ENCODE measurements at regions not wholly inside any gene's neighbourhood (a gene's known extent, or its start where the extent isn't known, plus 50 kb on each side); places are given as distances from the start of the nearest gene placed in this dataset.
"Not testable (repeated sequence)": the region's sequence is repeated elsewhere in the genome, so short reads cannot be mapped to it uniquely, and the experiment has no call there.

DNA sequence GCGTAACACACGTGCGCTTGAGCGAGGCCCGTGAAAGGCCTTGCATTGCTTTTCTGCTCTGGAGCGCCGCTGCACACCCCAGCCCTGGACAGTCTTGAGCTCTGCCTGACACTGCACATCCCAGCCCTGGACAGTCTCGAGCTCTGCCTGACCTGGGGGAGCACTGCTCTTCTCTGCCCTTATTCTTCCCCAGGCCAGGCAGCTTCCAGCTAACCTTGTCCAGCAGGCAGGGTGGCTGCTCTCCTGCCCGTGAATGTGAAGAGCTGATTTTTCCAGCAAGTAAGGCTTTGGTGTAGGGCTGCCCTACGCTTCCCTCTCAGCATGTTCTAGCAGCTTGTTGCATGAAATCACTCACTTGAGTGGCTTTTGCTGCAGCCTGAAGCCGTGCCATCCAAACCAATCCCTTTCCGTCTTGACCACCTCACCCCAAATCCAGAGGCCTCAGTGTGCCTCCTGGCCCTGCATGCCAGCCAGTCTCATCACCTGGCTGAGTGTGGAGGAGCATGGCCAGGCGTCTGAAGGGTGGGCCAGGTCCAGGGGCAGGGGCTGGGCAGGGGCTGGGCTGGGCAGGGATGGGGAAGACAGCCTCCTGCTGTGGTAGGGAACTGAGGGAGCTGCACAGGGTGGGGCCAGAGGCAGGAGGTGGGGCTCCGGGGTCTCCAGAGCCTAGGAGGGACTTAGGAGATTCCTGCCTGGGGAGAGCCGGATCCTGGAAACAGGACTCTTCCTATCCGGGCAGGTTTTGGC lies 89.5 kb upstream of the B3GAT1 start:
- DNase-seq (ENCODE audit: low read depth in 3 of 3): no peak

- DNase-seq (ENCODE audit: low read depth in 3 of 3): no peak
Measured at GRCh38 chr11:134500621-134501020, 88.6 kb upstream of the B3GAT1 start.

DNA sequence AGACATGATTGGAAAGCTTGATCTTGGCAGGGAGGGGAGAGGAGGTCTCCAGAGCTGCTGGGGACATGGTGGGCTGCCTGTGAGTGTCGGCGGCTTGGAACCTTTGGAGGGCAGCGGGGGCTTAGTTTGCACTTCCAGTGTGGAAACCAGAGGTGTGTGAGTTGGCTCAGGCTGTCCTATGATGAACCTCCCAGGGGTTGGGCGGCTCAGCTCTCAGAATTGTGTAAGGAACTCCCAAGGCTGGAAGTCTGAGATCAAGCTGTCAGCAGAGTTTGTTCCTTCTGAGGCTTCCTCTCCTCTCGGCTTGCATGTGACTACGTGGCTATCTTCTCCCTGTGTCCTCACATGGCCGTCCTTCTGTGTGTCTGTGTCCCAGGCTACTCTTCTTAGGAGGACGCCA lies 87.9 kb upstream of the B3GAT1 start:
- no peak for DNase-seq (ENCODE audit: low read depth in 3 of 3)

GRCh38 chr11:134498326-134499139 lies 86.5 kb upstream of the B3GAT1 start:
- no peak for DNase-seq (ENCODE audit: low read depth in 3 of 3)

DNA sequence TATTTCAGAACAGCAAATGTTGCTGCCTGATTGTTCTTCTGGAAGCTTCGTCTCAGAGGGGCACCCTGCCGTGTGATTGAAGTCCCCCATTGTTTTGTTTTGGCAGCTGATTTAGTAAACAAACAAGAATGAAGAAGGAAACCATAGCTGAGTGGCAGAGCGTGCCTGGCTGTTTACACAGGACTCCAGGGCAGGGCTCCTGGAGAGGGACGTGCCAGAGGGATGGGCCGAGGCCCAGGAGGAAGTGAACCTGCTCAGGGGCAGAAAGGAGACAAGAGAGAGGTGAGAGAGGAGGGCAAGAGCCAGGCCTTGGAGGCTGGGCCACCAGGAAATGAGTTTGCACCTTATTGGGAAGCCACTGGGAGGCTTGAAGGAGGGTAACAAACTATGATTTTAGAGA lies 85.5 kb upstream of the B3GAT1 start:
- DNase-seq (ENCODE audit: low read depth in 3 of 3): no peak

- DNase-seq (ENCODE audit: low read depth in 3 of 3): not testable (repeated sequence)
Measured at GRCh38 chr11:134496058-134496457, 84.0 kb upstream of the B3GAT1 start.

DNA sequence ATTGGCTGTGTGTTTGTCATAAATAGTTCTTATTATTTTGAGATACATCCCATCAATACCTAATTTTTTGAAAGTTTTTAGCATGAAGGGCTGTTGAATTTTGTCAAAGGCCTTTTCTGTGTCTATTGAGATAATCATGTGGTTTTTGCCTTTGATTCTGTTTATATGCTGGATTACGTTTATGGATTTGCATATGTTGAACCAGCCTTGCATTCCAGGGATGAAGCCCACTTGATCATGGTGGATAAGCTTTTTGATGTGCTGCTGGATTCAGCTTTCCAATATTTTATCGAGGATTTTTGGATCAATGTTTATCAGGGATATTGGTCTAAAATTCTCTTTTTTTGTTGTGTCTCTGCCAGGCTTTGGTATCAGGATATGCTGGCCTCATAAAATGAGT lies 82.4 kb upstream of the B3GAT1 start:
- DNase-seq (ENCODE audit: low read depth in 3 of 3): not testable (repeated sequence)

DNA sequence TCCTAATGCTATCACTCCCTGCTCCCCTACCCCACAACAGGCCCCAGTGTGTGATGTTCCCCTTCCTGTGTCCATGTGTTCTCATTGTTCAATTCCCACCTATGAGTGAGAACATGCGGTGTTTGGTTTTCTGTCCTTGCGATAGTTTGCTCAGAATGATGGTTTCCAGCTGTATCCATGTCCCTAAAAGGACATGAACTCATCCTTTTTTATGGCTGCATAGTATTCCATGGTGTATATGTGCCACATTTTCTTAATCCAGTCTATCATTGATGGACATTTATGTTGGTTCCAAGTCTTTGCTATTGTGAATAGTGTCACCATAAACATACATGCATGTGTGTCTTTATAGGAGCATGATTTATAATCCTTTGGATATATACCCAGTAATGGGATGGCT lies 80.4 kb upstream of the B3GAT1 start:
- DNase-seq (ENCODE audit: low read depth in 3 of 3): not testable (repeated sequence)

GRCh38 chr11:134489728-134490127 lies 77.7 kb upstream of the B3GAT1 start:
- DNase-seq (ENCODE audit: low read depth in 3 of 3): no peak

GRCh38 chr11:134488913-134489312 lies 76.9 kb upstream of the B3GAT1 start:
- DNase-seq (ENCODE audit: low read depth in 3 of 3): no peak

- DNase-seq (ENCODE audit: low read depth in 3 of 3): no peak
Measured at GRCh38 chr11:134488512-134488911, 76.5 kb upstream of the B3GAT1 start.

DNA sequence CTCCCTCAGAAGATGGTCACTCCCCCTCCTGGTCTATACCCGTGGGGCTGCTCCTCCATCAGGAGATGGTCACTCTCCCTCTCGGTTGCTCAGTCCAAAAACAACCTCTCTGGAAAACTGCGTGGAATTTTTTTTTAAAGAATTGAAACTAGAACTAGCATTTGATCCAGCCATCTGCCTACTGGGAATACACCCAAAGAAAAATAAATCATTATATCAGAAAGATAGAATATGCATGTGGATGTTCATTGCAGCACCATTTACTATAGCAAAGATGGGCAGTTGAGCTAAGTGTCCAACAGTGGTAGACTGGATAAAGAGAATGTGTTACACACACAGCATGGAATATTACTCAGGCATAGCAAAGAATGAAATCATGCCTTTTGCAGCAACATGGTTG lies 75.7 kb upstream of the B3GAT1 start:
- DNase-seq (ENCODE audit: low read depth in 3 of 3): no peak

- DNase-seq (ENCODE audit: low read depth in 3 of 3): no peak
Measured at GRCh38 chr11:134486704-134487103, 74.7 kb upstream of the B3GAT1 start.

- no peak for DNase-seq (ENCODE audit: low read depth in 3 of 3)
Measured at GRCh38 chr11:134486106-134486505, 74.1 kb upstream of the B3GAT1 start.

DNA sequence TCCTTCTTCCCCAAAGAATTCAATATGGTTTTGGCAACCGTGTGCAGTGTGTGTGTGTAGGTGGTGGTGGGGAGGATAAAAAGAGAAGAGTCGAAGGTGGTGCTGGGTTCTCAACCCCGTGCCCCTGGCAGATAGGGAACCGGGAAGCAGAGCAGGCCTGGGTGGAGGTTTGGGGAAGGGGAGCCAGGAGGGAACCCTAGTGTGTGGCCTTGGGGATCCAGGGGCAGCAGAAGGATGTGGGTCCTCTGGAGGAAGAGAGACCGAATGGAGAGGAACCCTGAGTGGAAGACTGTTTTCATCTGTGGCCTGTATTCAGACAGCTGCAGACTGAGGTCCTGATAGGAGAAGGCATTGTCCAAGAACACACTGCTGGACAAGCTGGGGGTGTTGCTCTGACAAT lies 73.3 kb upstream of the B3GAT1 start:
- DNase-seq (ENCODE audit: low read depth in 3 of 3): no peak

GRCh38 chr11:134483857-134484256 lies 71.8 kb upstream of the B3GAT1 start:
- no peak for DNase-seq (ENCODE audit: low read depth in 3 of 3)

- no peak for DNase-seq (ENCODE audit: low read depth in 3 of 3)
Measured at GRCh38 chr11:134483291-134483690, 71.2 kb upstream of the B3GAT1 start.

- no peak for DNase-seq (ENCODE audit: low read depth in 3 of 3)
Measured at GRCh38 chr11:134482865-134483264, 70.8 kb upstream of the B3GAT1 start.

DNA sequence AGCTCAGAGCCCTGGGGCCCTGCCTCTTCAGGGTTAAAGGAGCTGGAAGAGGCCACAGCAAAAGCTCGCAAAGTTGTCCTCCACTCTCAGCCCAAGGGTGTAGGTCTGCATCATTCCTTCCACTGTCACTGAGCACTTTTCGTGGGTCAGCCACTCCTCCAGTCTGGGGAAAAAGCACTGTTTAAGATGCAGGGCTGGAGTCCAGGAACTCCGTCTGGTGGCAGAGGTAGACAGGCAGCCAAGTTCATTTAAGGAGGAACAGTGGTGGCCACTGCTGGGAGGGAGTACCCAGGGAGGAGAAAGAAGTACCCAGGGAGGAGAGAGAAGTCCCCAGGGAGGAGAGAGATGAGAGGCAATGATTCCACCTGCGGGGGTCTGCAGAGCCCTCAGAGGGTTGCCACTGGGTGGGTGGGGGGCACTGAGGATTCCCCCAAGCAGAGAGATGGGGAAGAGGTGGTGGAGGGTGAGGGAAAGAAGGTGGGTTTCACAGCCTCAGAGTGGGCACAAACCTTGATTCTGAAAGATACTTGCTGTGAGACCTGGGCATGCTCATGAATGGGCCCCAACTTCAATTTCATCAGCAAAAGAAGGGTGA lies 70.0 kb upstream of the B3GAT1 start:
- no peak for DNase-seq (ENCODE audit: low read depth in 3 of 3)

- DNase-seq (ENCODE audit: low read depth in 3 of 3): no peak
Measured at GRCh38 chr11:134481135-134481534, 69.1 kb upstream of the B3GAT1 start.

DNA sequence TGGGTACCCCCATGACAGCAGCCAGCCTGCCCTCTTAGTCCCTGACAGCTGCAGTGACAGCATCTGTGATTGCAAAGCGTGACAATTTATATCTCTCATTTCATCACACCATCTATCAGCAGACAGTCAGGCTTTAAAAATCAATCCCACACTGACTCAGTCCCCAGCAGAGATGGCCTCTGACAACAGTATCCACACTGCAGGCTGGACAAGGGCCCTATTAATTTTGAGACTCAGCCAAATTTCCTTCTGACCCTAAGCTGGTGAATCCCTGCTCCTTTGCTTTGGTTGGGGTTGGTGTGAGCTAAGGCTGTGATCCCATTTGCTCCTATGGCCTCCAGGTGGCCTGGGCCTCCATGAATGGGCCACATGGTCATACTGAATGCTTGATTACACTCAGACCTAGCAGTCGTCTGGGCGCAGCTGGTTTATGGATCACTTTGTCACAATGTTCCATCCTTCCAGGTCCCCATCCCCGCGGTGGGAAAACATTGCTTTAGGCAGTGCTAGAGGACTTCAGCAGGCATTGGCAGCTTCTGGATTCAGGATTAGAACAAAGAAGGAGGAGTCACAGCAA lies 68.2 kb upstream of the B3GAT1 start:
- DNase-seq (ENCODE audit: low read depth in 3 of 3): no peak

Measured in stimulated activated CD4-positive, alpha-beta T cell treated with anti-CD3 and anti-CD28 coated beads, TNF-alpha, amount 100 ng/mL, for 4 hours (primary cell).